ENCODE measurements at regions not wholly inside any gene's neighbourhood (a gene's known extent, or its start where the extent isn't known, plus 50 kb on each side); places are given as distances from the start of the nearest gene placed in this dataset.

DNA sequence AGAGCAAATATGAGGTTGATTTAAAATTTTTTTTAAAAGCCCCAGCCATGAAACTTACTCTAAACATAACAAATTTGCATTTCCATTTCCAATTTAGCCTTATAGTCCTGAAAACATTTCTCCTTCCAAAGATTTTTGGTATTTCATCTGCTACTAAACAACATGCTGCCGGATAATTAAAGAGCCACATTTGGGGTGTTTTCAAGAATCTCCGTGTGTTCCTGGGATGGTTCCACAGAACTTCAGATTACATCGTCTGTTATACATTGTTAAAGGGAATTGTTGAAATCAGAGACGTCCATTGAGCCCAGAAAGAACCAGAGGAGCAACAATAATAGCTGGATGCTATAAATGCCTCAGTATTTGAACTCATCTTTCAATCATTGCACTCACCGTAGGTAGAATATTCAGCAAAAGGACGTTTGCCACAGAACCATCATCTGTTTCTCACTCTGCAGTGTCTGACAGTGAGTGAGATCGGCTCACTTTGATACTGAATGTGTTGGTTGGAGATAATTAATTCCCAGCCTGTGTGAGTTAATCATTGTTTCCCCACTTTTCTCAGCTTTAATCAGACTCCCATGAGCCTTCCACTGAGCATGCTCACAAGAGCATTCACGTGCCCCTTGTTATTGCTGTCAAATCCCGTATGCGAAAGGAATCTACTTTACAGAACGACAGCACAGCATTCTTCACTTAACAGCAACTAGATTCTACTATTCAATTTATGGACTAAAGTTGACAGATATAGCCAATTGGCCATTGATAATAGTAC is 128.4 kb upstream of the PALS2 start:
- TF ChIP-seq POLR2A (IDR thresholded peaks at IDR 0.05): no peak
- TF ChIP-seq CTCF (IDR thresholded peaks at IDR 0.05): no peak
- no peak for TF ChIP-seq EP300 (IDR thresholded peaks at IDR 0.05)

All from ovary (tissue), 3 donors.